GM18870 (cell line): ENCODE measurements at regions not wholly inside any gene's neighbourhood (a gene's known extent, or its start where the extent isn't known, plus 50 kb on each side); places are given as distances from the start of the nearest gene placed in this dataset.
"Not testable (repeated sequence)": the region's sequence is repeated elsewhere in the genome, so short reads cannot be mapped to it uniquely, and the experiment has no call there.

Source experiments
- ATAC-seq: cut with Tn5 transposase; IDR thresholded peaks from one replicate; pipeline ENCODE4 v1.9.1; 2021; ENCODE audit warnings: moderate library complexity; ENCODE audit not compliant: unreplicated experiment

- ATAC-seq: no peak
These were observed 297.2 kb downstream of the C6orf118 start for GRCh38 chr6:165012183-165012582.

- no peak for ATAC-seq
These were observed 298.6 kb downstream of the C6orf118 start for GRCh38 chr6:165010556-165011535.

- ATAC-seq: no peak
These were observed 300.4 kb downstream of the C6orf118 start for GRCh38 chr6:165008971-165009370.

- ATAC-seq: no peak
These were observed 306.5 kb downstream of the C6orf118 start for GRCh38 chr6:165002866-165003265.

GRCh38 chr6:165002358-165002757 is 307.0 kb downstream of the C6orf118 start:
- ATAC-seq: no peak

GRCh38 chr6:165001502-165002157 is 307.8 kb downstream of the C6orf118 start:
- no peak for ATAC-seq

- ATAC-seq: no peak
These were observed 311.1 kb downstream of the C6orf118 start for GRCh38 chr6:164998297-164998696.

GRCh38 chr6:164996838-164997237 is 312.6 kb downstream of the C6orf118 start:
- ATAC-seq: no peak

GRCh38 chr6:164991573-164991972 is 317.8 kb downstream of the C6orf118 start:
- ATAC-seq: no peak

GRCh38 chr6:164990901-164991300 is 318.5 kb downstream of the C6orf118 start:
- no peak for ATAC-seq

- no peak for ATAC-seq
These were observed 327.0 kb downstream of the C6orf118 start for GRCh38 chr6:164982389-164982788.

- no peak for ATAC-seq
These were observed 342.3 kb downstream of the C6orf118 start for GRCh38 chr6:164967102-164967501.

- no peak for ATAC-seq
These were observed 346.6 kb downstream of the C6orf118 start for GRCh38 chr6:164962805-164963204.

- no peak for ATAC-seq
These were observed 362.2 kb downstream of the C6orf118 start for GRCh38 chr6:164947164-164947563.

- no peak for ATAC-seq
These were observed 367.1 kb downstream of the C6orf118 start for GRCh38 chr6:164942271-164942670.

GRCh38 chr6:164933238-164933794 is 376.1 kb downstream of the C6orf118 start:
- not testable (repeated sequence) for ATAC-seq

- ATAC-seq: no peak
These were observed 379.9 kb downstream of the C6orf118 start for GRCh38 chr6:164929408-164929977.

GRCh38 chr6:164928728-164929407 is 380.5 kb downstream of the C6orf118 start:
- ATAC-seq: no peak

GRCh38 chr6:164928057-164928727 is 381.2 kb downstream of the C6orf118 start:
- ATAC-seq: no peak
